OCI-LY3 (cell line): ENCODE measurements at regions not wholly inside any gene's neighbourhood (a gene's known extent, or its start where the extent isn't known, plus 50 kb on each side); places are given as distances from the start of the nearest gene placed in this dataset.

Source experiments
- EZH2phosphoT487 ChIP-seq: fragments of 200-600 bp; shearing (Covaris generic); IDR thresholded peaks from 2 replicates; pipeline ENCODE4 v1.6.1; 2018; ENCODE audit warnings: antibody characterized with exemption, mixed run types, low read depth
- TF ChIP-seq, protein P1 (sequence below): fragments of 200-600, 300-600 bp; sonication (generic); IDR thresholded peaks from 2 replicates; pipeline ENCODE4 v1.5.1; 2014; ENCODE audit warnings: antibody characterized with exemption, low read length, low read depth

DNA sequence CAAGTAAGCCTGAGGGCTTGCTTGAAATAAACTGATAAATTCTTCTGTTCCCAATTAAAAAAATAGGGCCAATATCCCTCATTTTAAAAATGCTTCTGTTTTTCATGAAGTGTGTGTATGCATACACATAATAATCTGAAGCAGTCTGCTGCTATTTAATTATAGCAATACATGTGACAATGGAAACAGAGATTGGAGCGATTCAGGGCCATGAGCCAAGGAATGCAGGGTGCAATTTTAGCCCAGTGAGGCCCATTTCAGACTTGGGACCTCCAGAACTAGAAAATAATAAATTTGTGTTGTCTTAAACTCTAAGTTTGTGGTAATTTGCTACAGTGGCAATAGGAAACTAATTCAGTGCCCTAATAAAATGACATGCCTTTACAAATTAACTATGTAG, 264.9 kb downstream of the LTN1 start:
- TF ChIP-seq, protein P1, sequence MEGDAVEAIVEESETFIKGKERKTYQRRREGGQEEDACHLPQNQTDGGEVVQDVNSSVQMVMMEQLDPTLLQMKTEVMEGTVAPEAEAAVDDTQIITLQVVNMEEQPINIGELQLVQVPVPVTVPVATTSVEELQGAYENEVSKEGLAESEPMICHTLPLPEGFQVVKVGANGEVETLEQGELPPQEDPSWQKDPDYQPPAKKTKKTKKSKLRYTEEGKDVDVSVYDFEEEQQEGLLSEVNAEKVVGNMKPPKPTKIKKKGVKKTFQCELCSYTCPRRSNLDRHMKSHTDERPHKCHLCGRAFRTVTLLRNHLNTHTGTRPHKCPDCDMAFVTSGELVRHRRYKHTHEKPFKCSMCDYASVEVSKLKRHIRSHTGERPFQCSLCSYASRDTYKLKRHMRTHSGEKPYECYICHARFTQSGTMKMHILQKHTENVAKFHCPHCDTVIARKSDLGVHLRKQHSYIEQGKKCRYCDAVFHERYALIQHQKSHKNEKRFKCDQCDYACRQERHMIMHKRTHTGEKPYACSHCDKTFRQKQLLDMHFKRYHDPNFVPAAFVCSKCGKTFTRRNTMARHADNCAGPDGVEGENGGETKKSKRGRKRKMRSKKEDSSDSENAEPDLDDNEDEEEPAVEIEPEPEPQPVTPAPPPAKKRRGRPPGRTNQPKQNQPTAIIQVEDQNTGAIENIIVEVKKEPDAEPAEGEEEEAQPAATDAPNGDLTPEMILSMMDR = no peak
- TF ChIP-seq EZH2phosphoT487 = no peak
